ENCODE measurements at regions not wholly inside any gene's neighbourhood (a gene's known extent, or its start where the extent isn't known, plus 50 kb on each side); places are given as distances from the start of the nearest gene placed in this dataset.

GRCh38 chr6:19299129-19299528 is 538.0 kb upstream of the ID4 start:
- Histone ChIP-seq H3K4me2 (ENCODE audit: insufficient read depth, low read length) (no peak overlapping the region), H3K79me2 (ENCODE audit: control insufficient read depth, insufficient read depth, low read length) (no peaks in the 10 kb centered on the region), H3K36me3 (ENCODE audit: control insufficient read depth in 2 of 2, extremely low read depth in 1 of 2, insufficient read depth in 2 of 2, low read length in 2 of 2) (no peaks in the 10 kb centered on the region), H3K27me3 (ENCODE audit: control insufficient read depth in 2 of 2, insufficient read depth in 2 of 2, low read length in 2 of 2) (no peaks in the 10 kb centered on the region), H3K4me3 (replicated peaks in 1 of 3; ENCODE audit: insufficient read depth in 1 of 3, low read depth in 1 of 3, low read length in 3 of 3) (no peak overlapping the region), H3K9ac (replicated peaks; ENCODE audit: extremely low read depth, insufficient read depth, low read length) (no peak overlapping the region), H3K27ac (ENCODE audit: insufficient read depth, low read depth, low read length) (no peak overlapping the region), H2AFZ (ENCODE audit: low read depth, low read length) (no peak overlapping the region), H4K20me1 (replicated peaks; ENCODE audit: control insufficient read depth, extremely low read depth, insufficient read depth, low read length) (no peaks in the 10 kb centered on the region), H3K9me3 (replicated peaks; ENCODE audit: control insufficient read depth, insufficient read depth, low read length) (peaks cover 13% of the 10 kb centered on the region), H3K4me1 (ENCODE audit: control insufficient read depth, extremely low read depth, insufficient read depth, low read length) (no peaks in the 10 kb centered on the region), H3K9me1 (replicated peaks; ENCODE audit: control insufficient read depth, extremely low read depth, insufficient read depth, low read length) (no peaks in the 10 kb centered on the region)
- FAIRE-seq (no peak), DNase-seq (ENCODE audit: low read depth, low spot score) (no peak)
- intact Hi-C loops (cut with micrococcal nuclease) (no loop called here), dilution Hi-C loops (cut with MboI; ENCODE audit: extremely low pct_ligation_motif_present, low sequenced_read_pairs) (no loop called here)
- ChIA-PET POLR2A (no interaction called here), CTCF (no interaction called here)
- TF ChIP-seq JUN (IDR thresholded peaks at IDR 0.05; ENCODE audit: borderline replicate concordance, insufficient read depth, insufficient read length, low read depth): no peak
- TF ChIP-seq, protein P1, sequence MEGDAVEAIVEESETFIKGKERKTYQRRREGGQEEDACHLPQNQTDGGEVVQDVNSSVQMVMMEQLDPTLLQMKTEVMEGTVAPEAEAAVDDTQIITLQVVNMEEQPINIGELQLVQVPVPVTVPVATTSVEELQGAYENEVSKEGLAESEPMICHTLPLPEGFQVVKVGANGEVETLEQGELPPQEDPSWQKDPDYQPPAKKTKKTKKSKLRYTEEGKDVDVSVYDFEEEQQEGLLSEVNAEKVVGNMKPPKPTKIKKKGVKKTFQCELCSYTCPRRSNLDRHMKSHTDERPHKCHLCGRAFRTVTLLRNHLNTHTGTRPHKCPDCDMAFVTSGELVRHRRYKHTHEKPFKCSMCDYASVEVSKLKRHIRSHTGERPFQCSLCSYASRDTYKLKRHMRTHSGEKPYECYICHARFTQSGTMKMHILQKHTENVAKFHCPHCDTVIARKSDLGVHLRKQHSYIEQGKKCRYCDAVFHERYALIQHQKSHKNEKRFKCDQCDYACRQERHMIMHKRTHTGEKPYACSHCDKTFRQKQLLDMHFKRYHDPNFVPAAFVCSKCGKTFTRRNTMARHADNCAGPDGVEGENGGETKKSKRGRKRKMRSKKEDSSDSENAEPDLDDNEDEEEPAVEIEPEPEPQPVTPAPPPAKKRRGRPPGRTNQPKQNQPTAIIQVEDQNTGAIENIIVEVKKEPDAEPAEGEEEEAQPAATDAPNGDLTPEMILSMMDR (IDR thresholded peaks at IDR 0.05; ENCODE audit: extremely low read depth in 1 of 2, insufficient read depth in 1 of 2, low read depth in 1 of 2, low read length in 2 of 2): no peak
- no peak for TF ChIP-seq POLR2AphosphoS5 (IDR thresholded peaks at IDR 0.05; ENCODE audit: insufficient read depth, low read depth, low read length)
- no peak for TF ChIP-seq GATA2 (IDR thresholded peaks at IDR 0.05; ENCODE audit: insufficient read depth, insufficient read length, low read depth, low read length)
- TF ChIP-seq EZH2 (IDR thresholded peaks at IDR 0.05; ENCODE audit: borderline replicate concordance, low read depth, low read length, severe bottlenecking): no peak
- no peak for TF ChIP-seq MAX (IDR thresholded peaks at IDR 0.05; ENCODE audit: insufficient read depth, insufficient read length)
- no peak for TF ChIP-seq FOS (IDR thresholded peaks at IDR 0.05; ENCODE audit: borderline replicate concordance, insufficient read depth, low read length)
- TF ChIP-seq MYC (IDR thresholded peaks at IDR 0.05; ENCODE audit: low read depth, low read length): no peak
- no peak for TF ChIP-seq POLR2A (IDR thresholded peaks at IDR 0.05; ENCODE audit: low read depth, low read length)
- no TSS peak for BruUV-seq (replicated peaks)

Measured in endothelial cell of umbilical vein (primary cell).